ENCODE measurements at regions not wholly inside any gene's neighbourhood (a gene's known extent, or its start where the extent isn't known, plus 50 kb on each side); places are given as distances from the start of the nearest gene placed in this dataset.

DNA sequence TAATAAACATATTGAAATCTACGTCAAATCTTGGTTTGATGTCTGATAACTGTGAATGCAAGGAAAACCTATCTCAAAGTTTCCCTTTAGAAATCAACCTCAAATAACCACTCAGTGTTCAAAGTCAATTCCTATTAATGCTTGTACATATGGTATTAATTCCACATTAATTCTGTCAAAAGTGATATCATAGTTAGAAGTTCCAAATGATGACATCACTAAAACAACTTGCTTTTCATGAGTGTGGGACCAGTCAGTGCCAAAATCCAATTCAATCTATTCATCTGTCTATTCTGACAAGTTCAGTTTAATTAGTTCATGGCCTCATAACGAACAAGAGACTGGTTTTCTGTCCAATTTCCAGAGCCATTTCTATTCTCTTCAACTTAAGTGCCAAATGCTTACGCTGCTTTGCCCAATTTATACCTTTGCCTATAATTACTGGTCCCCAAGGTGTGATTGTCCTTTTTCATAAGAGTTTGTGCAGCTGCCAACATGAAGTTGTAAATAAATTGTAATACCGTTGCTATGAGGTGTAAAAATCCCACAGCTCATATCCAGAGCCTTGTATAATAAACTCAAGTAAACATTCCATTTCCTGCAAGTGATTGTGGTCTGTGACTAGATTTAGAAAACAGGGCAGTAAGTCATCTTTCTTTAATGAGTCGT lies 476.2 kb downstream of the RAB28 start:
- TF ChIP-seq, protein P1, sequence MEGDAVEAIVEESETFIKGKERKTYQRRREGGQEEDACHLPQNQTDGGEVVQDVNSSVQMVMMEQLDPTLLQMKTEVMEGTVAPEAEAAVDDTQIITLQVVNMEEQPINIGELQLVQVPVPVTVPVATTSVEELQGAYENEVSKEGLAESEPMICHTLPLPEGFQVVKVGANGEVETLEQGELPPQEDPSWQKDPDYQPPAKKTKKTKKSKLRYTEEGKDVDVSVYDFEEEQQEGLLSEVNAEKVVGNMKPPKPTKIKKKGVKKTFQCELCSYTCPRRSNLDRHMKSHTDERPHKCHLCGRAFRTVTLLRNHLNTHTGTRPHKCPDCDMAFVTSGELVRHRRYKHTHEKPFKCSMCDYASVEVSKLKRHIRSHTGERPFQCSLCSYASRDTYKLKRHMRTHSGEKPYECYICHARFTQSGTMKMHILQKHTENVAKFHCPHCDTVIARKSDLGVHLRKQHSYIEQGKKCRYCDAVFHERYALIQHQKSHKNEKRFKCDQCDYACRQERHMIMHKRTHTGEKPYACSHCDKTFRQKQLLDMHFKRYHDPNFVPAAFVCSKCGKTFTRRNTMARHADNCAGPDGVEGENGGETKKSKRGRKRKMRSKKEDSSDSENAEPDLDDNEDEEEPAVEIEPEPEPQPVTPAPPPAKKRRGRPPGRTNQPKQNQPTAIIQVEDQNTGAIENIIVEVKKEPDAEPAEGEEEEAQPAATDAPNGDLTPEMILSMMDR (IDR thresholded peaks at IDR 0.05), result no peak
- TF ChIP-seq POLR2A (IDR thresholded peaks at IDR 0.05), result no peak
